CD14-positive monocyte (primary cell): ENCODE measurements at regions not wholly inside any gene's neighbourhood (a gene's known extent, or its start where the extent isn't known, plus 50 kb on each side); places are given as distances from the start of the nearest gene placed in this dataset.

Experiments
- DNase-seq, 3 donors: peaks; one replicate each; pipeline ENCODE4 v3.0.0-alpha.2; 2011 to 2022
- H2AFZ ChIP-seq: 2 replicates; pipeline ENCODE4 v1.6.0; 2012; ENCODE audit warnings: mild to moderate bottlenecking, low read depth, low read length, inconsistent platforms; ENCODE audit not compliant: insufficient read depth, poor library complexity, severe bottlenecking
- H3K27ac ChIP-seq, 2 donors: 1 replicate in 1 of 2; 2 replicates in 1 of 2; pipeline ENCODE4 v1.5.1; 2012 to 2013; ENCODE audit warnings: low read length in 2 of 2, control low read depth in 1 of 2, inconsistent platforms in 1 of 2, low read depth in 1 of 2, mild to moderate bottlenecking in 1 of 2
- H3K27me3 ChIP-seq, 2 donors: one replicate each; pipeline versions ENCODE4 v1.6.0 to v1.6.1; 2011 to 2013; ENCODE audit warnings: low read length in 2 of 2; ENCODE audit not compliant: control insufficient read depth in 2 of 2, insufficient read depth in 2 of 2
- H3K36me3 ChIP-seq, 2 donors: replicated peaks in 1 of 2; 1 replicate in 1 of 2; 2 replicates in 1 of 2; pipeline versions ENCODE4 v1.5.1 to v1.6.1; 2012 to 2013; ENCODE audit warnings: low read length in 2 of 2, control low read depth in 1 of 2, inconsistent platforms in 1 of 2, mild to moderate bottlenecking in 1 of 2; ENCODE audit not compliant: insufficient read depth in 2 of 2, control insufficient read depth in 1 of 2
- H3K4me1 ChIP-seq, 2 donors: 1 replicate in 1 of 2; 2 replicates in 1 of 2; pipeline versions ENCODE4 v1.5.1 to v1.6.1; 2012 to 2013; ENCODE audit warnings: low read length in 2 of 2, control low read depth in 1 of 2, inconsistent platforms in 1 of 2, mild to moderate bottlenecking in 1 of 2, moderate library complexity in 1 of 2; ENCODE audit not compliant: insufficient read depth in 2 of 2, control insufficient read depth in 1 of 2
- H3K4me2 ChIP-seq: replicated peaks from 2 replicates; pipeline ENCODE3; 2012; ENCODE audit warnings: low read length, moderate library complexity, mild to moderate bottlenecking; ENCODE audit not compliant: poor library complexity, severe bottlenecking; ENCODE audit errors: extremely low read depth
- H3K4me3 ChIP-seq, 3 experiments: fragments of 200-600 bp in 1 of 3; sonication (generic) in 1 of 3; replicated peaks in 1 of 3; 1 replicate in 2 of 3; 2 replicates in 1 of 3; pipeline ENCODE4 v1.5.1; 2011 to 2013; ENCODE audit warnings: low read length in 3 of 3, mild to moderate bottlenecking in 3 of 3, control low read depth in 2 of 3, low read depth in 2 of 3, inconsistent platforms in 1 of 3, moderate library complexity in 1 of 3
- H3K79me2 ChIP-seq: 2 replicates; pipeline ENCODE4 v1.6.0; 2012; ENCODE audit warnings: mild to moderate bottlenecking, control low read depth, inconsistent platforms, low read length, moderate library complexity; ENCODE audit not compliant: insufficient read depth
- H3K9ac ChIP-seq: 2 replicates; pipeline ENCODE4 v1.6.0; 2017; ENCODE audit warnings: low read length, mild to moderate bottlenecking; ENCODE audit not compliant: insufficient read depth, poor library complexity, severe bottlenecking
- H3K9me3 ChIP-seq, 2 donors: replicated peaks in 1 of 2; 1 replicate in 1 of 2; 2 replicates in 1 of 2; pipeline versions ENCODE4 v1.5.1 to v1.6.1; 2012 to 2013; ENCODE audit warnings: low read length in 2 of 2, control low read depth in 1 of 2; ENCODE audit not compliant: control insufficient read depth in 1 of 2, insufficient read depth in 1 of 2
- H4K20me1 ChIP-seq: 2 replicates; pipeline ENCODE4 v1.6.0; 2012; ENCODE audit warnings: mild to moderate bottlenecking, low read length, control low read depth, moderate library complexity; ENCODE audit not compliant: insufficient read depth
- H3K27ac Mint-ChIP-seq, 7 donors: one replicate each; pipeline ENCODE4 v1.8.0; 2020; ENCODE audit warnings: mild to moderate bottlenecking in 7 of 7, mixed read lengths in 7 of 7, moderate library complexity in 6 of 7, inconsistent platforms in 2 of 7
- H3K27me3 Mint-ChIP-seq, 3 donors: one replicate each; pipeline ENCODE4 v1.8.0; 2021 to 2022; ENCODE audit warnings: low read depth in 3 of 3, mild to moderate bottlenecking in 3 of 3, mixed read lengths in 3 of 3, moderate library complexity in 3 of 3, inconsistent platforms in 1 of 3
- H3K36me3 Mint-ChIP-seq, 2 donors: one replicate each; pipeline ENCODE4 v1.8.0; 2020; ENCODE audit warnings: mixed read lengths in 2 of 2, inconsistent platforms in 1 of 2, mild to moderate bottlenecking in 1 of 2
- H3K4me1 Mint-ChIP-seq: one replicate; pipeline ENCODE4 v1.8.0; 2020; ENCODE audit warnings: mild to moderate bottlenecking, mixed read lengths
- H3K4me3 Mint-ChIP-seq, 2 donors: one replicate each; pipeline ENCODE4 v1.8.0; 2020; ENCODE audit warnings: mild to moderate bottlenecking in 2 of 2, mixed read lengths in 2 of 2, moderate library complexity in 1 of 2
- H3K9me3 Mint-ChIP-seq, 7 donors: one replicate each; pipeline ENCODE4 v1.8.0; 2020 to 2022; ENCODE audit warnings: mixed read lengths in 7 of 7, mild to moderate bottlenecking in 6 of 7, moderate library complexity in 6 of 7, inconsistent platforms in 2 of 7
- WGBS: methylation state at CpG from one replicate; pipeline ENCODE4 v1.1.5; 2013; ENCODE audit warnings: missing lambda C conversion rate; ENCODE audit not compliant: insufficient coverage; 5-methylcytosine and 5-hydroxymethylcytosine counted together
- intact Hi-C, 2 donors: fragments of 100-400 bp; cut with micrococcal nuclease; formaldehyde crosslinking; loops; one replicate each; pipeline versions ENCODE4 v1.15.0 to v1.15.1; 2023
- TF ChIP-seq, protein P1 (sequence below): fragments of 200-600 bp; IDR thresholded peaks from one replicate; pipeline ENCODE4 v1.8.0; 2022; ENCODE audit warnings: antibody characterized with exemption, mild to moderate bottlenecking

GRCh38 chr12:31226639-31227038 is 99.3 kb downstream of the SINHCAF start:
- 97% methylated on average over 9 of the region's 10 CpGs for WGBS
- Histone ChIP-seq H3K27me3 (no peaks in the 10 kb centered on the region), H4K20me1 (no peaks in the 10 kb centered on the region), H3K27ac (no peak overlapping the region), H2AFZ (no peak overlapping the region), H3K9ac (no peak overlapping the region), H3K79me2 (no peaks in the 10 kb centered on the region), H3K9me3 (no peaks in the 10 kb centered on the region), H3K4me1 (no peaks in the 10 kb centered on the region), H3K4me3 (no peak overlapping the region), H3K4me2 (no peak overlapping the region), H3K36me3 (no peaks in the 10 kb centered on the region)
- Mint-ChIP-seq H3K27ac (no peak overlapping the region), H3K4me3 (no peak overlapping the region), H3K4me1 (no peaks in the 10 kb centered on the region), H3K36me3 (no peaks in the 10 kb centered on the region), H3K9me3 (peaks cover 0 to 4% (median 3%) of the 10 kb centered on the region in 7 donors), H3K27me3 (peaks cover 0 to 2% (median 2%) of the 10 kb centered on the region in 3 donors)
- no peak for DNase-seq
- TF ChIP-seq, protein P1, sequence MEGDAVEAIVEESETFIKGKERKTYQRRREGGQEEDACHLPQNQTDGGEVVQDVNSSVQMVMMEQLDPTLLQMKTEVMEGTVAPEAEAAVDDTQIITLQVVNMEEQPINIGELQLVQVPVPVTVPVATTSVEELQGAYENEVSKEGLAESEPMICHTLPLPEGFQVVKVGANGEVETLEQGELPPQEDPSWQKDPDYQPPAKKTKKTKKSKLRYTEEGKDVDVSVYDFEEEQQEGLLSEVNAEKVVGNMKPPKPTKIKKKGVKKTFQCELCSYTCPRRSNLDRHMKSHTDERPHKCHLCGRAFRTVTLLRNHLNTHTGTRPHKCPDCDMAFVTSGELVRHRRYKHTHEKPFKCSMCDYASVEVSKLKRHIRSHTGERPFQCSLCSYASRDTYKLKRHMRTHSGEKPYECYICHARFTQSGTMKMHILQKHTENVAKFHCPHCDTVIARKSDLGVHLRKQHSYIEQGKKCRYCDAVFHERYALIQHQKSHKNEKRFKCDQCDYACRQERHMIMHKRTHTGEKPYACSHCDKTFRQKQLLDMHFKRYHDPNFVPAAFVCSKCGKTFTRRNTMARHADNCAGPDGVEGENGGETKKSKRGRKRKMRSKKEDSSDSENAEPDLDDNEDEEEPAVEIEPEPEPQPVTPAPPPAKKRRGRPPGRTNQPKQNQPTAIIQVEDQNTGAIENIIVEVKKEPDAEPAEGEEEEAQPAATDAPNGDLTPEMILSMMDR: no peak
- intact Hi-C loops: no loop called here

DNA sequence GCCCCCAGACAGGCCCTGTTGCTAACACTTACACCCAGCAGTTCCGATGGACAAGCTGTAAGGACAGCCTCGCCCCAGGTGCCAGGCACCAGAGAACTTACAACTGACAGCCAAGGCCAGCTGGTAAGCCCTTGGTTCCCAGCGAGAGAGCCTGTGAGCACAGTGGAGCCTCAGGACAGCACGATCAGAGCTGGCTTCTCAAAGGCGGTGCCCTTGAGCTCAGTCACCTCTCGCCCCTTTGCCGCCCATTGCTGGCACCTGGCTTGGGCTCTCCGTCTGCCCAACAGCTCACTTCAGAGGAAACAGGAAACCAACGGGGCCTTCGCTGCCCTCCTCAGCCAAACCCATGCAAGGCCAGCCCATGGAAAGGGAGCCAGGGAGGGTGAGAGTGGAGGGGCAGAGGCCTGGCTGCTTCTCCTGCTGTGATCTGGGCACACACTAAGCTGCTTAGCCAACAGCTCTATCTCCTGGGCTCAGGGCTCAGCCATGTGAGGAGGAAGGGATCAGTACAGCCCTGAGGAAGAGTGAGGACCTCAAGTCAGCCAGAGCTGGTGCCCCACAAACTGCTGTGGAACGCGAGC is 98.5 kb downstream of the SINHCAF start:
- Histone ChIP-seq H3K27me3 (no peaks in the 10 kb centered on the region), H3K4me3 (no peak overlapping the region), H3K4me1 (no peaks in the 10 kb centered on the region), H3K9me3 (peaks cover 0 to 4% of the 10 kb centered on the region in 2 donors), H3K9ac (no peak overlapping the region), H3K36me3 (no peaks in the 10 kb centered on the region), H2AFZ (no peak overlapping the region), H3K4me2 (no peak overlapping the region), H3K79me2 (no peaks in the 10 kb centered on the region), H4K20me1 (no peaks in the 10 kb centered on the region), H3K27ac (no peak overlapping the region)
- intact Hi-C loops: no loop called here
- TF ChIP-seq, protein P1: no peak
- Mint-ChIP-seq H3K27ac (no peak overlapping the region), H3K36me3 (no peaks in the 10 kb centered on the region), H3K4me3 (no peak overlapping the region), H3K27me3 (peaks cover 0 to 2% (median 0%) of the 10 kb centered on the region in 3 donors), H3K9me3 (peaks cover 0 to 10% (median 5%) of the 10 kb centered on the region in 7 donors), H3K4me1 (no peaks in the 10 kb centered on the region)
- WGBS: 63% methylated on average over 10 of the region's 12 CpGs
- DNase-seq: no peak
